ENCODE measurements at regions not wholly inside any gene's neighbourhood (a gene's known extent, or its start where the extent isn't known, plus 50 kb on each side); places are given as distances from the start of the nearest gene placed in this dataset.

GRCh38 chr18:46250084-46250811, 146.1 kb downstream of the HAUS1 start:
- Histone ChIP-seq H3K27me3 (ENCODE audit: control insufficient read depth in 3 of 3, insufficient read depth in 3 of 3, low read depth in 1 of 3, low read length in 3 of 3) (no peaks in the 10 kb centered on the region), H4K91ac (ENCODE audit: low read depth, low read length, poor library complexity) (no peak overlapping the region), H2BK120ac (ENCODE audit: low read depth, low read length) (no peak overlapping the region), H2BK12ac (ENCODE audit: low read length) (no peak overlapping the region), H3K18ac (ENCODE audit: low read length) (no peak overlapping the region), H2BK5ac (ENCODE audit: low read length) (no peak overlapping the region), H3K79me1 (ENCODE audit: low read depth, low read length) (no peaks in the 10 kb centered on the region), H4K8ac (ENCODE audit: low read depth, low read length) (no peak overlapping the region), H2AFZ (ENCODE audit: low read length) (peak overlapping the region; percentile 5), H3K14ac (ENCODE audit: low read length) (no peak overlapping the region), H2BK15ac (ENCODE audit: low read length) (no peak overlapping the region), H2AK5ac (ENCODE audit: low read depth, low read length) (no peak overlapping the region), H3K27ac (replicated peaks; ENCODE audit: low read length) (no peak overlapping the region), H3K4me3 (ENCODE audit: low read length in 2 of 2) (no peak overlapping the region), H3K4me2 (ENCODE audit: insufficient read depth, low read length, poor library complexity, severe bottlenecking) (no peak overlapping the region), H3K23ac (ENCODE audit: low read depth, low read length, poor library complexity) (no peak overlapping the region), H3K36me3 (replicated peaks in 1 of 2; ENCODE audit: control insufficient read depth in 2 of 2, insufficient read depth in 2 of 2, low read length in 2 of 2) (peaks cover 5 to 19% of the 10 kb centered on the region in 2 donors), H3K4ac (ENCODE audit: low read length) (no peak overlapping the region), H3K9me3 (replicated peaks in 1 of 2; ENCODE audit: control insufficient read depth in 2 of 2, insufficient read depth in 1 of 2, low read depth in 1 of 2, low read length in 2 of 2) (no peaks in the 10 kb centered on the region), H3K9ac (ENCODE audit: low read depth, low read length, poor library complexity) (no peak overlapping the region), H3K4me1 (ENCODE audit: control insufficient read depth in 2 of 2, insufficient read depth in 1 of 2, low read depth in 1 of 2, low read length in 2 of 2) (peaks cover 0 to 12% of the 10 kb centered on the region in 2 donors)
- WGBS, 2 donors (ENCODE audit: extremely low coverage in 2 of 2, insufficient read length in 2 of 2, insufficient replicate concordance in 1 of 2): 100% methylated on average over 1 of the region's 4 CpGs; no CpG with 5 or more reads in 1 of the 2 donors
- DNase-seq (ENCODE audit: low spot score): no peak

- no peak for DNase-seq (ENCODE audit: low spot score)
- H2BK5ac ChIP-seq (ENCODE audit: low read length): no peak overlapping the region
- no peak overlapping the region for H4K91ac ChIP-seq (ENCODE audit: low read depth, low read length, poor library complexity)
- H3K4ac ChIP-seq (ENCODE audit: low read length): no peak overlapping the region
- no CpG with 5 or more reads among the region's 2 CpGs for WGBS, 2 donors (ENCODE audit: extremely low coverage in 2 of 2, insufficient read length in 2 of 2, insufficient replicate concordance in 1 of 2)
- no peak overlapping the region for H2BK15ac ChIP-seq (ENCODE audit: low read length)
- H3K4me2 ChIP-seq (ENCODE audit: insufficient read depth, low read length, poor library complexity, severe bottlenecking): no peak overlapping the region
- H3K27me3 ChIP-seq (ENCODE audit: control insufficient read depth in 3 of 3, insufficient read depth in 3 of 3, low read depth in 1 of 3, low read length in 3 of 3): no peaks in the 10 kb centered on the region
- no peak overlapping the region for H3K9ac ChIP-seq (ENCODE audit: low read depth, low read length, poor library complexity)
- no peak overlapping the region for H2BK120ac ChIP-seq (ENCODE audit: low read depth, low read length)
- H3K36me3 ChIP-seq (replicated peaks in 1 of 2; ENCODE audit: control insufficient read depth in 2 of 2, insufficient read depth in 2 of 2, low read length in 2 of 2): peaks cover 5 to 20% of the 10 kb centered on the region in 2 donors
- H2AK5ac ChIP-seq (ENCODE audit: low read depth, low read length): no peak overlapping the region
- no peaks in the 10 kb centered on the region for H3K9me3 ChIP-seq (replicated peaks in 1 of 2; ENCODE audit: control insufficient read depth in 2 of 2, insufficient read depth in 1 of 2, low read depth in 1 of 2, low read length in 2 of 2)
- H3K18ac ChIP-seq (ENCODE audit: low read length): no peak overlapping the region
- H3K23ac ChIP-seq (ENCODE audit: low read depth, low read length, poor library complexity): no peak overlapping the region
- H3K27ac ChIP-seq (replicated peaks; ENCODE audit: low read length): no peak overlapping the region
- H4K8ac ChIP-seq (ENCODE audit: low read depth, low read length): no peak overlapping the region
- peak overlapping the region; percentile 5 for H2AFZ ChIP-seq (ENCODE audit: low read length)
- no peaks in the 10 kb centered on the region for H3K79me1 ChIP-seq (ENCODE audit: low read depth, low read length)
- H3K14ac ChIP-seq (ENCODE audit: low read length): no peak overlapping the region
- no peak overlapping the region for H3K4me3 ChIP-seq (ENCODE audit: low read length in 2 of 2)
- H2BK12ac ChIP-seq (ENCODE audit: low read length): no peak overlapping the region
- H3K4me1 ChIP-seq (ENCODE audit: control insufficient read depth in 2 of 2, insufficient read depth in 1 of 2, low read depth in 1 of 2, low read length in 2 of 2): peaks cover 0 to 12% of the 10 kb centered on the region in 2 donors
These were observed 146.6 kb downstream of the HAUS1 start for GRCh38 chr18:46250812-46251173.

DNA sequence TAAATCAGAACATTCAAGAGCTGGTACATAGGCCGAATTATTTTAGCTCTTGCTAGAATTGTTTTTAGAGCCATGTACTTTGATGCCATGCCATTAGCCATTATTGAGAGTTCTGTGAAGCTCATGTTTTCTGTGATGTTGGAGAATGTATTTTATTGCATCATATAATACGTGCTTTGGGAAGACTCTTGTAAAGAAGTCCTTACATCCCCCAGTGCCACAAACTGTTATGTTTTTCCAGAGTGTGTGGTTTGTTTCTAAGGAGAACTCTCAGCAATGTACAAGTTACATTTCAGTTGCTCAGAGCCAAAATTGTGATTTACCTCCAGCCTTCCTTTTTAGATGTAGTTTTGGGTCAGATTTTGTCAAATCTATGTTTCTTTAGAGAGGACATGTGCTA, 148.6 kb downstream of the HAUS1 start:
- no peak overlapping the region for H2BK120ac ChIP-seq (ENCODE audit: low read depth, low read length)
- H2BK12ac ChIP-seq (ENCODE audit: low read length): no peak overlapping the region
- WGBS, 2 donors (ENCODE audit: extremely low coverage in 2 of 2, insufficient read length in 2 of 2, insufficient replicate concordance in 1 of 2): no CpG with 5 or more reads among the region's 2 CpGs
- H2AK5ac ChIP-seq (ENCODE audit: low read depth, low read length): no peak overlapping the region
- no peak overlapping the region for H3K14ac ChIP-seq (ENCODE audit: low read length)
- no peak overlapping the region for H2BK15ac ChIP-seq (ENCODE audit: low read length)
- no peak overlapping the region for H3K4ac ChIP-seq (ENCODE audit: low read length)
- H2BK5ac ChIP-seq (ENCODE audit: low read length): no peak overlapping the region
- no peaks in the 10 kb centered on the region for H3K79me1 ChIP-seq (ENCODE audit: low read depth, low read length)
- H3K4me2 ChIP-seq (ENCODE audit: insufficient read depth, low read length, poor library complexity, severe bottlenecking): no peak overlapping the region
- H3K23ac ChIP-seq (ENCODE audit: low read depth, low read length, poor library complexity): no peak overlapping the region
- H4K8ac ChIP-seq (ENCODE audit: low read depth, low read length): no peak overlapping the region
- no peak overlapping the region for H3K9ac ChIP-seq (ENCODE audit: low read depth, low read length, poor library complexity)
- no peaks in the 10 kb centered on the region for H3K27me3 ChIP-seq (ENCODE audit: control insufficient read depth in 3 of 3, insufficient read depth in 3 of 3, low read depth in 1 of 3, low read length in 3 of 3)
- H3K4me3 ChIP-seq (ENCODE audit: low read length in 2 of 2): no peak overlapping the region
- peaks cover 0 to 12% of the 10 kb centered on the region in 2 donors for H3K4me1 ChIP-seq (ENCODE audit: control insufficient read depth in 2 of 2, insufficient read depth in 1 of 2, low read depth in 1 of 2, low read length in 2 of 2)
- H3K36me3 ChIP-seq (replicated peaks in 1 of 2; ENCODE audit: control insufficient read depth in 2 of 2, insufficient read depth in 2 of 2, low read length in 2 of 2): peaks cover 4 to 20% of the 10 kb centered on the region in 2 donors
- no peak overlapping the region for H3K27ac ChIP-seq (replicated peaks; ENCODE audit: low read length)
- no peak overlapping the region for H3K18ac ChIP-seq (ENCODE audit: low read length)
- no peaks in the 10 kb centered on the region for H3K9me3 ChIP-seq (replicated peaks in 1 of 2; ENCODE audit: control insufficient read depth in 2 of 2, insufficient read depth in 1 of 2, low read depth in 1 of 2, low read length in 2 of 2)
- no peak for DNase-seq (ENCODE audit: low spot score)
- no peak overlapping the region for H4K91ac ChIP-seq (ENCODE audit: low read depth, low read length, poor library complexity)
- H2AFZ ChIP-seq (ENCODE audit: low read length): no peak overlapping the region

DNA sequence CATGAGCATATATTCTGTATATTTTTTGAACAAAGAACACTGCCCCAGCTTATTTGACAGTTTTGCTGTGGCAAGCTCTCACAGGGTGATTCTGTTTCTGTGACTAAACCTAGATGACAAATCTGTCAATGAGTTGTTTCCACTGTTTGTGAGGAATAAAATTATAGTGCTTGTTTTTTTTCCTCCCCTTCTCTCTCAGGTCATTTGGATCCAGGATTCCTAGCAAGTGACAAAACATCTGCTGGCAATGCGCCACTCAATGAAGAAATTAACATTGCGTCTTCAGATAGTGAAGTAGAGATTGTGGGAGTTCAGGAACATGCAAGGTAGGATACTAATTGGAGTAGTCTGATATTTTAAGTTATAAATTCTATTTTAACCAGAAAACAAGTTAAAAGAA, 149.3 kb downstream of the HAUS1 start:
- no peak overlapping the region for H2BK15ac ChIP-seq (ENCODE audit: low read length)
- H2BK12ac ChIP-seq (ENCODE audit: low read length): no peak overlapping the region
- DNase-seq (ENCODE audit: low spot score): no peak
- H2BK120ac ChIP-seq (ENCODE audit: low read depth, low read length): no peak overlapping the region
- H3K9ac ChIP-seq (ENCODE audit: low read depth, low read length, poor library complexity): no peak overlapping the region
- peaks cover 0 to 12% of the 10 kb centered on the region in 2 donors for H3K4me1 ChIP-seq (ENCODE audit: control insufficient read depth in 2 of 2, insufficient read depth in 1 of 2, low read depth in 1 of 2, low read length in 2 of 2)
- no peak overlapping the region for H3K23ac ChIP-seq (ENCODE audit: low read depth, low read length, poor library complexity)
- H3K4me3 ChIP-seq (ENCODE audit: low read length in 2 of 2): no peak overlapping the region
- no peak overlapping the region for H3K4ac ChIP-seq (ENCODE audit: low read length)
- no peak overlapping the region for H2BK5ac ChIP-seq (ENCODE audit: low read length)
- no peak overlapping the region for H3K14ac ChIP-seq (ENCODE audit: low read length)
- no peaks in the 10 kb centered on the region for H3K79me1 ChIP-seq (ENCODE audit: low read depth, low read length)
- H2AFZ ChIP-seq (ENCODE audit: low read length): no peak overlapping the region
- no peak overlapping the region for H4K8ac ChIP-seq (ENCODE audit: low read depth, low read length)
- peaks cover 0 to 20% of the 10 kb centered on the region in 2 donors for H3K36me3 ChIP-seq (replicated peaks in 1 of 2; ENCODE audit: control insufficient read depth in 2 of 2, insufficient read depth in 2 of 2, low read length in 2 of 2)
- no peak overlapping the region for H3K4me2 ChIP-seq (ENCODE audit: insufficient read depth, low read length, poor library complexity, severe bottlenecking)
- no peak overlapping the region for H4K91ac ChIP-seq (ENCODE audit: low read depth, low read length, poor library complexity)
- H2AK5ac ChIP-seq (ENCODE audit: low read depth, low read length): no peak overlapping the region
- no peak overlapping the region for H3K27ac ChIP-seq (replicated peaks; ENCODE audit: low read length)
- H3K18ac ChIP-seq (ENCODE audit: low read length): no peak overlapping the region
- no peaks in the 10 kb centered on the region for H3K27me3 ChIP-seq (ENCODE audit: control insufficient read depth in 3 of 3, insufficient read depth in 3 of 3, low read depth in 1 of 3, low read length in 3 of 3)
- no CpG with 5 or more reads among the region's 2 CpGs for WGBS, 2 donors (ENCODE audit: extremely low coverage in 2 of 2, insufficient read length in 2 of 2, insufficient replicate concordance in 1 of 2)
- H3K9me3 ChIP-seq (replicated peaks in 1 of 2; ENCODE audit: control insufficient read depth in 2 of 2, insufficient read depth in 1 of 2, low read depth in 1 of 2, low read length in 2 of 2): no peaks in the 10 kb centered on the region
